ENCODE measurements at regions not wholly inside any gene's neighbourhood (a gene's known extent, or its start where the extent isn't known, plus 50 kb on each side); places are given as distances from the start of the nearest gene placed in this dataset.

DNA sequence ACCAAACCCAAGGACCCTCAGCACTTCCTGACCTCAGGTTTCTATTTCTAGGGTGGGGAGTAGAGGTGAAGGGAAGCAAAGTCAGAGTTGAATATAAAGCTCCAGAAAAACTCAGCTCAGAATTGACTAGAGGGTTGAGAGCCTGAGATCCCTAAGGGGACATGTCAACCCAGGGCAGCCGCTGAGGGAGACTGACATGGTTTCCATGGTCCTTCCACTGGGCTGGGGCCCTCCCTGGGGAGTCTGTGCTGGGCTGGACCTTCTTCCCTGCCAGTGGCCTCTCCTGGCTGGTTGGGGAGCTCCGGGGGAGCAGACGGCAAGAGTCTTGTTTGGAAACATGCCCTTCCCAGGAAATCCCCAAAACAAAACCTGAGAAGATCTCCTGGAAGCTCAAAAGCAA lies 121.3 kb downstream of the METRNL start:
- no peak for TF ChIP-seq POLR2A (IDR thresholded peaks at IDR 0.05; ENCODE audit: low read length)
- TF ChIP-seq, protein P1, sequence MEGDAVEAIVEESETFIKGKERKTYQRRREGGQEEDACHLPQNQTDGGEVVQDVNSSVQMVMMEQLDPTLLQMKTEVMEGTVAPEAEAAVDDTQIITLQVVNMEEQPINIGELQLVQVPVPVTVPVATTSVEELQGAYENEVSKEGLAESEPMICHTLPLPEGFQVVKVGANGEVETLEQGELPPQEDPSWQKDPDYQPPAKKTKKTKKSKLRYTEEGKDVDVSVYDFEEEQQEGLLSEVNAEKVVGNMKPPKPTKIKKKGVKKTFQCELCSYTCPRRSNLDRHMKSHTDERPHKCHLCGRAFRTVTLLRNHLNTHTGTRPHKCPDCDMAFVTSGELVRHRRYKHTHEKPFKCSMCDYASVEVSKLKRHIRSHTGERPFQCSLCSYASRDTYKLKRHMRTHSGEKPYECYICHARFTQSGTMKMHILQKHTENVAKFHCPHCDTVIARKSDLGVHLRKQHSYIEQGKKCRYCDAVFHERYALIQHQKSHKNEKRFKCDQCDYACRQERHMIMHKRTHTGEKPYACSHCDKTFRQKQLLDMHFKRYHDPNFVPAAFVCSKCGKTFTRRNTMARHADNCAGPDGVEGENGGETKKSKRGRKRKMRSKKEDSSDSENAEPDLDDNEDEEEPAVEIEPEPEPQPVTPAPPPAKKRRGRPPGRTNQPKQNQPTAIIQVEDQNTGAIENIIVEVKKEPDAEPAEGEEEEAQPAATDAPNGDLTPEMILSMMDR (IDR thresholded peaks at IDR 0.05): no peak
- TF ChIP-seq HDAC2 (IDR thresholded peaks at IDR 0.05): no peak
- TF ChIP-seq, protein P2, sequence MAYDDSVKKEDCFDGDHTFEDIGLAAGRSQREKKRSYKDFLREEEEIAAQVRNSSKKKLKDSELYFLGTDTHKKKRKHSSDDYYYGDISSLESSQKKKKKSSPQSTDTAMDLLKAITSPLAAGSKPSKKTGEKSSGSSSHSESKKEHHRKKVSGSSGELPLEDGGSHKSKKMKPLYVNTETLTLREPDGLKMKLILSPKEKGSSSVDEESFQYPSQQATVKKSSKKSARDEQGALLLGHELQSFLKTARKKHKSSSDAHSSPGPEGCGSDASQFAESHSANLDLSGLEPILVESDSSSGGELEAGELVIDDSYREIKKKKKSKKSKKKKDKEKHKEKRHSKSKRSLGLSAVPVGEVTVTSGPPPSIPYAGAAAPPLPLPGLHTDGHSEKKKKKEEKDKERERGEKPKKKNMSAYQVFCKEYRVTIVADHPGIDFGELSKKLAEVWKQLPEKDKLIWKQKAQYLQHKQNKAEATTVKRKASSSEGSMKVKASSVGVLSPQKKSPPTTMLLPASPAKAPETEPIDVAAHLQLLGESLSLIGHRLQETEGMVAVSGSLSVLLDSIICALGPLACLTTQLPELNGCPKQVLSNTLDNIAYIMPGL (CRISPR knock-in tag; IDR thresholded peaks at IDR 0.05; ENCODE audit: borderline replicate concordance): no peak
- TF ChIP-seq CEBPB (IDR thresholded peaks at IDR 0.05): no peak
- TF ChIP-seq ZC3H11A (IDR thresholded peaks at IDR 0.05): no peak
- TF ChIP-seq, protein P3, sequence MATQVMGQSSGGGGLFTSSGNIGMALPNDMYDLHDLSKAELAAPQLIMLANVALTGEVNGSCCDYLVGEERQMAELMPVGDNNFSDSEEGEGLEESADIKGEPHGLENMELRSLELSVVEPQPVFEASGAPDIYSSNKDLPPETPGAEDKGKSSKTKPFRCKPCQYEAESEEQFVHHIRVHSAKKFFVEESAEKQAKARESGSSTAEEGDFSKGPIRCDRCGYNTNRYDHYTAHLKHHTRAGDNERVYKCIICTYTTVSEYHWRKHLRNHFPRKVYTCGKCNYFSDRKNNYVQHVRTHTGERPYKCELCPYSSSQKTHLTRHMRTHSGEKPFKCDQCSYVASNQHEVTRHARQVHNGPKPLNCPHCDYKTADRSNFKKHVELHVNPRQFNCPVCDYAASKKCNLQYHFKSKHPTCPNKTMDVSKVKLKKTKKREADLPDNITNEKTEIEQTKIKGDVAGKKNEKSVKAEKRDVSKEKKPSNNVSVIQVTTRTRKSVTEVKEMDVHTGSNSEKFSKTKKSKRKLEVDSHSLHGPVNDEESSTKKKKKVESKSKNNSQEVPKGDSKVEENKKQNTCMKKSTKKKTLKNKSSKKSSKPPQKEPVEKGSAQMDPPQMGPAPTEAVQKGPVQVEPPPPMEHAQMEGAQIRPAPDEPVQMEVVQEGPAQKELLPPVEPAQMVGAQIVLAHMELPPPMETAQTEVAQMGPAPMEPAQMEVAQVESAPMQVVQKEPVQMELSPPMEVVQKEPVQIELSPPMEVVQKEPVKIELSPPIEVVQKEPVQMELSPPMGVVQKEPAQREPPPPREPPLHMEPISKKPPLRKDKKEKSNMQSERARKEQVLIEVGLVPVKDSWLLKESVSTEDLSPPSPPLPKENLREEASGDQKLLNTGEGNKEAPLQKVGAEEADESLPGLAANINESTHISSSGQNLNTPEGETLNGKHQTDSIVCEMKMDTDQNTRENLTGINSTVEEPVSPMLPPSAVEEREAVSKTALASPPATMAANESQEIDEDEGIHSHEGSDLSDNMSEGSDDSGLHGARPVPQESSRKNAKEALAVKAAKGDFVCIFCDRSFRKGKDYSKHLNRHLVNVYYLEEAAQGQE (IDR thresholded peaks at IDR 0.05): no peak

All from A549 (cell line).